IMR-90 (cell line): ENCODE measurements at regions not wholly inside any gene's neighbourhood (a gene's known extent, or its start where the extent isn't known, plus 50 kb on each side); places are given as distances from the start of the nearest gene placed in this dataset.

Experiments
- ATAC-seq: fragments of 200-7000 bp; cut with Tn5 transposase; 2 replicates; pipeline ENCODE4 v1.9.1; 2020; ENCODE audit warnings: low read depth, mild to moderate bottlenecking, moderate library complexity
- BruUV-seq: library from RNA; stranded (reverse); fragments of 400-500 nt; replicated peaks from 2 replicates; lab custom pipeline; 2021; lab: Mats Ljungman, UMichigan
- CTCF ChIA-PET: fragments of 300-600 bp; formaldehyde crosslinking; extraction: SDS; loops from one replicate; lab custom pipeline; 2021; ENCODE audit warnings: antibody characterized with exemption; lab: Yijun Ruan, JAX
- POLR2A ChIA-PET: fragments of 300-600 bp; sonication (Branson Sonifier 250); formaldehyde crosslinking; loops from one replicate; lab custom pipeline; 2022; ENCODE audit warnings: antibody characterized with exemption; ENCODE audit not compliant: unreplicated experiment; lab: Charles Lee
- DNase-seq: peaks from one replicate; pipeline ENCODE4 v3.0.0; 2013
- H2AFZ ChIP-seq: replicated peaks from 2 replicates; pipeline ENCODE3; 2013; ENCODE audit warnings: low read length, mild to moderate bottlenecking; ENCODE audit not compliant: poor library complexity
- H2AK5ac ChIP-seq: 2 replicates; pipeline ENCODE4 v1.6.1; 2013; ENCODE audit warnings: low read depth, low read length, inconsistent platforms
- H2AK9ac ChIP-seq: replicated peaks from 2 replicates; pipeline ENCODE3; 2013; ENCODE audit warnings: mild to moderate bottlenecking, low read depth, low read length, moderate library complexity; ENCODE audit not compliant: poor library complexity
- H2BK120ac ChIP-seq: 2 replicates; pipeline ENCODE4 v1.6.1; 2013; ENCODE audit warnings: low read depth, low read length, inconsistent platforms
- H2BK15ac ChIP-seq: 3 replicates; pipeline ENCODE4 v1.6.1; 2013; ENCODE audit warnings: low read depth, low read length, inconsistent platforms
- H2BK20ac ChIP-seq: 2 replicates; pipeline ENCODE4 v1.6.1; 2013; ENCODE audit warnings: low read depth, mild to moderate bottlenecking, inconsistent platforms, low read length, moderate library complexity
- H2BK5ac ChIP-seq: 2 replicates; pipeline ENCODE4 v1.6.1; 2013; ENCODE audit warnings: mild to moderate bottlenecking, low read depth, low read length, inconsistent platforms; ENCODE audit not compliant: poor library complexity, severe bottlenecking
- H3K14ac ChIP-seq: replicated peaks from 2 replicates; pipeline ENCODE4 v1.6.1; 2013; ENCODE audit warnings: low read depth, low read length, inconsistent platforms
- H3K18ac ChIP-seq: 2 replicates; pipeline ENCODE4 v1.6.1; 2013; ENCODE audit warnings: low read depth, low read length, control low read depth
- H3K23ac ChIP-seq: 2 replicates; pipeline ENCODE4 v1.6.1; 2013; ENCODE audit warnings: low read depth, low read length, inconsistent platforms
- H3K27ac ChIP-seq: 2 replicates; pipeline ENCODE4 v1.5.1; 2013; ENCODE audit warnings: mild to moderate bottlenecking, control low read depth, low read length; ENCODE audit not compliant: insufficient read depth
- H3K27me3 ChIP-seq: 2 replicates; pipeline ENCODE4 v1.6.1; 2013; ENCODE audit warnings: low read length; ENCODE audit not compliant: control insufficient read depth, insufficient read depth
- H3K36me3 ChIP-seq: 2 replicates; pipeline ENCODE4 v1.6.1; 2013; ENCODE audit warnings: low read length, mixed read lengths; ENCODE audit not compliant: control insufficient read depth, insufficient read depth
- H3K4ac ChIP-seq: 2 replicates; pipeline ENCODE4 v1.6.1; 2013; ENCODE audit warnings: low read depth, low read length, inconsistent platforms
- H3K4me1 ChIP-seq: 2 replicates; pipeline ENCODE4 v1.6.1; 2013; ENCODE audit warnings: low read length, mixed read lengths; ENCODE audit not compliant: control insufficient read depth, insufficient read depth
- H3K4me2 ChIP-seq: 2 replicates; pipeline ENCODE4 v1.6.1; 2013; ENCODE audit warnings: low read depth, mild to moderate bottlenecking, control low read depth, low read length, moderate library complexity
- H3K4me3 ChIP-seq: 2 replicates; pipeline ENCODE4 v1.5.1; 2013; ENCODE audit warnings: low read depth, mild to moderate bottlenecking, control low read depth, low read length, moderate library complexity; ENCODE audit not compliant: insufficient read depth
- H3K56ac ChIP-seq: 2 replicates; pipeline ENCODE4 v1.6.1; 2013; ENCODE audit warnings: low read length, inconsistent platforms; ENCODE audit not compliant: insufficient read depth; ENCODE audit errors: extremely low read depth
- H3K79me1 ChIP-seq, 2 experiments: 2 replicates each; pipeline ENCODE4 v1.6.1; 2013; ENCODE audit warnings: low read length in 2 of 2, inconsistent platforms in 1 of 2, low read depth in 1 of 2
- H3K9ac ChIP-seq: 2 replicates; pipeline ENCODE4 v1.6.1; 2013; ENCODE audit warnings: low read depth, low read length, control low read depth
- H3K9me1 ChIP-seq: 2 replicates; pipeline ENCODE4 v1.6.1; 2013; ENCODE audit warnings: low read length, inconsistent platforms; ENCODE audit not compliant: insufficient read depth
- H3K9me3 ChIP-seq: 2 replicates; pipeline ENCODE4 v1.6.1; 2013; ENCODE audit warnings: low read length; ENCODE audit not compliant: control insufficient read depth, insufficient read depth
- H4K20me1 ChIP-seq: 2 replicates; pipeline ENCODE4 v1.6.1; 2013; ENCODE audit warnings: low read length, inconsistent platforms; ENCODE audit not compliant: insufficient read depth
- H4K5ac ChIP-seq: 2 replicates; pipeline ENCODE4 v1.6.1; 2013; ENCODE audit warnings: mild to moderate bottlenecking, low read depth, low read length, control low read depth
- H4K8ac ChIP-seq, 2 experiments: 2 replicates each; pipeline ENCODE4 v1.6.1; 2013; ENCODE audit warnings: low read depth in 2 of 2, low read length in 2 of 2, control low read depth in 1 of 2, inconsistent platforms in 1 of 2
- H4K91ac ChIP-seq: 2 replicates; pipeline ENCODE4 v1.6.1; 2013; ENCODE audit warnings: low read depth, low read length, inconsistent platforms; ENCODE audit not compliant: insufficient read depth
- BHLHE40 ChIP-seq: fragments of 150-350 bp; IDR thresholded peaks from 2 replicates; pipeline ENCODE4 v1.6.1; 2016; ENCODE audit warnings: mild to moderate bottlenecking, low read depth, low read length
- CEBPB ChIP-seq: IDR thresholded peaks from 2 replicates; pipeline ENCODE4 v1.6.1; 2012; ENCODE audit warnings: low read depth, low read length, improper control_type of control experiment
- CHD1 ChIP-seq: IDR thresholded peaks from 2 replicates; pipeline ENCODE4 v1.6.1; 2012; ENCODE audit warnings: low read depth, low read length, improper control_type of control experiment
- MAZ ChIP-seq: IDR thresholded peaks from 2 replicates; pipeline ENCODE4 v1.6.1; 2012; ENCODE audit warnings: low read depth, mild to moderate bottlenecking, low read length, improper control_type of control experiment, moderate library complexity, borderline replicate concordance
- NFE2L2 ChIP-seq: fragments of 150-350 bp; IDR thresholded peaks from 2 replicates; pipeline ENCODE4 v1.6.1; 2016; ENCODE audit warnings: low read depth, mild to moderate bottlenecking, low read length
- POLR2A ChIP-seq: IDR thresholded peaks from 2 replicates; pipeline ENCODE4 v1.6.1; 2012; ENCODE audit warnings: mild to moderate bottlenecking, low read depth, low read length
- RAD21 ChIP-seq: IDR thresholded peaks from 2 replicates; pipeline ENCODE4 v1.6.1; 2012; ENCODE audit warnings: low read length, improper control_type of control experiment
- RFX5 ChIP-seq: IDR thresholded peaks from 2 replicates; pipeline ENCODE4 v1.8.0; 2012; ENCODE audit warnings: low read depth, mild to moderate bottlenecking, low read length, moderate library complexity
- SMC3 ChIP-seq: fragments of 150-350 bp; IDR thresholded peaks from 2 replicates; pipeline ENCODE4 v1.6.1; 2016; ENCODE audit warnings: low read depth, mild to moderate bottlenecking, antibody characterized with exemption, low read length, moderate library complexity
- WGBS, 2 experiments: methylation state at CpG; one replicate each; pipeline versions ENCODE4 v1.1.5 to v1.1.7; 2013; ENCODE audit warnings: missing lambda C conversion rate in 2 of 2; ENCODE audit not compliant: insufficient read length in 1 of 2; ENCODE audit errors: extremely low coverage in 2 of 2; 5-methylcytosine and 5-hydroxymethylcytosine counted together
- dilution Hi-C: fragments of 300-500 bp; cut with HindIII; formaldehyde crosslinking; loops from one replicate; pipeline ENCODE4 v1.14.3; 2018; ENCODE audit warnings: low sequenced_read_pairs; ENCODE audit not compliant: unreplicated experiment
- in situ Hi-C: fragments of 300-500 bp; cut with MboI; formaldehyde crosslinking; loops from 3 replicates; pipeline ENCODE4 v1.14.3; 2019; ENCODE audit warnings: low sequenced_read_pairs, inconsistent platforms, mixed read lengths
- intact Hi-C: fragments of 100-400 bp; cut with micrococcal nuclease; formaldehyde crosslinking; loops from 2 replicates; pipeline ENCODE4 v1.10.0; 2022
- TF ChIP-seq, protein P1 (sequence below): fragments of 150-350 bp; IDR thresholded peaks from 2 replicates; pipeline ENCODE4 v1.6.1; 2016; ENCODE audit warnings: low read depth, mild to moderate bottlenecking, low read length, moderate library complexity, borderline replicate concordance
- TF ChIP-seq, protein P2 (sequence below): conservative IDR thresholded peaks from 2 replicates; pipeline ENCODE4 v1.5.1; 2012; ENCODE audit warnings: mild to moderate bottlenecking, low read depth, low read length, improper control_type of control experiment

GRCh38 chr2:747762-748351, 70.7 kb upstream of the TMEM18 start:
- H2BK15ac ChIP-seq = no peak overlapping the region
- H2AK5ac ChIP-seq = no peak overlapping the region
- H2BK120ac ChIP-seq = no peak overlapping the region
- H2BK20ac ChIP-seq = no peak overlapping the region
- H3K4me3 ChIP-seq = no peak overlapping the region
- H3K4me2 ChIP-seq = no peak overlapping the region
- CTCF ChIA-PET = no interaction called here
- no peak overlapping the region for H2BK5ac ChIP-seq
- H3K27me3 ChIP-seq = no peaks in the 10 kb centered on the region
- H3K23ac ChIP-seq = no peak overlapping the region
- dilution Hi-C loops = no loop called here
- H3K27ac ChIP-seq = no peak overlapping the region
- H3K79me1 ChIP-seq = no peaks in the 10 kb centered on the region
- H3K4ac ChIP-seq = no peak overlapping the region
- H4K5ac ChIP-seq = no peak overlapping the region
- H3K18ac ChIP-seq = no peak overlapping the region
- no peaks in the 10 kb centered on the region for H3K36me3 ChIP-seq
- H3K56ac ChIP-seq = no peak overlapping the region
- no peak overlapping the region for H4K91ac ChIP-seq
- H3K9me1 ChIP-seq = no peaks in the 10 kb centered on the region
- TF ChIP-seq CEBPB = no peak
- no peak for TF ChIP-seq SMC3
- TF ChIP-seq CHD1 = no peak
- TF ChIP-seq RFX5 = no peak
- TF ChIP-seq NFE2L2 = no peak
- TF ChIP-seq, protein P1, sequence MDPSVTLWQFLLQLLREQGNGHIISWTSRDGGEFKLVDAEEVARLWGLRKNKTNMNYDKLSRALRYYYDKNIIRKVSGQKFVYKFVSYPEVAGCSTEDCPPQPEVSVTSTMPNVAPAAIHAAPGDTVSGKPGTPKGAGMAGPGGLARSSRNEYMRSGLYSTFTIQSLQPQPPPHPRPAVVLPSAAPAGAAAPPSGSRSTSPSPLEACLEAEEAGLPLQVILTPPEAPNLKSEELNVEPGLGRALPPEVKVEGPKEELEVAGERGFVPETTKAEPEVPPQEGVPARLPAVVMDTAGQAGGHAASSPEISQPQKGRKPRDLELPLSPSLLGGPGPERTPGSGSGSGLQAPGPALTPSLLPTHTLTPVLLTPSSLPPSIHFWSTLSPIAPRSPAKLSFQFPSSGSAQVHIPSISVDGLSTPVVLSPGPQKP = no peak
- TF ChIP-seq, protein P2, sequence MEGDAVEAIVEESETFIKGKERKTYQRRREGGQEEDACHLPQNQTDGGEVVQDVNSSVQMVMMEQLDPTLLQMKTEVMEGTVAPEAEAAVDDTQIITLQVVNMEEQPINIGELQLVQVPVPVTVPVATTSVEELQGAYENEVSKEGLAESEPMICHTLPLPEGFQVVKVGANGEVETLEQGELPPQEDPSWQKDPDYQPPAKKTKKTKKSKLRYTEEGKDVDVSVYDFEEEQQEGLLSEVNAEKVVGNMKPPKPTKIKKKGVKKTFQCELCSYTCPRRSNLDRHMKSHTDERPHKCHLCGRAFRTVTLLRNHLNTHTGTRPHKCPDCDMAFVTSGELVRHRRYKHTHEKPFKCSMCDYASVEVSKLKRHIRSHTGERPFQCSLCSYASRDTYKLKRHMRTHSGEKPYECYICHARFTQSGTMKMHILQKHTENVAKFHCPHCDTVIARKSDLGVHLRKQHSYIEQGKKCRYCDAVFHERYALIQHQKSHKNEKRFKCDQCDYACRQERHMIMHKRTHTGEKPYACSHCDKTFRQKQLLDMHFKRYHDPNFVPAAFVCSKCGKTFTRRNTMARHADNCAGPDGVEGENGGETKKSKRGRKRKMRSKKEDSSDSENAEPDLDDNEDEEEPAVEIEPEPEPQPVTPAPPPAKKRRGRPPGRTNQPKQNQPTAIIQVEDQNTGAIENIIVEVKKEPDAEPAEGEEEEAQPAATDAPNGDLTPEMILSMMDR = no peak
- TF ChIP-seq BHLHE40 = no peak
- TF ChIP-seq RAD21 = no peak
- TF ChIP-seq POLR2A = no peak
- TF ChIP-seq MAZ = no peak
- no peak overlapping the region for H2AFZ ChIP-seq
- DNase-seq (no peak), ATAC-seq (no peak)
- H3K4me1 ChIP-seq = no peaks in the 10 kb centered on the region
- POLR2A ChIA-PET = no interaction called here
- no peaks in the 10 kb centered on the region for H3K9me3 ChIP-seq
- no peak overlapping the region for H3K14ac ChIP-seq
- no peak overlapping the region for H3K9ac ChIP-seq
- no peaks in the 10 kb centered on the region for H4K20me1 ChIP-seq
- no peak overlapping the region for H4K8ac ChIP-seq
- in situ Hi-C loops = no loop called here
- WGBS, 2 experiments = 63% methylated on average over 6 of the region's 12 CpGs; no CpG with 5 or more reads in 1 of the 2 experiments
- intact Hi-C loops = no loop called here
- H2AK9ac ChIP-seq = no peak overlapping the region
- no TSS peak for BruUV-seq
